ENCODE measurements at regions not wholly inside any gene's neighbourhood (a gene's known extent, or its start where the extent isn't known, plus 50 kb on each side); places are given as distances from the start of the nearest gene placed in this dataset.

- no peak for DNase-seq (ENCODE audit: low read depth)
Observed at GRCh38 chr10:62453274-62453673, 79.1 kb downstream of the ZNF365 start.

GRCh38 chr10:62454687-62455397 is 80.7 kb downstream of the ZNF365 start:
- DNase-seq (ENCODE audit: low read depth), result no peak

DNA sequence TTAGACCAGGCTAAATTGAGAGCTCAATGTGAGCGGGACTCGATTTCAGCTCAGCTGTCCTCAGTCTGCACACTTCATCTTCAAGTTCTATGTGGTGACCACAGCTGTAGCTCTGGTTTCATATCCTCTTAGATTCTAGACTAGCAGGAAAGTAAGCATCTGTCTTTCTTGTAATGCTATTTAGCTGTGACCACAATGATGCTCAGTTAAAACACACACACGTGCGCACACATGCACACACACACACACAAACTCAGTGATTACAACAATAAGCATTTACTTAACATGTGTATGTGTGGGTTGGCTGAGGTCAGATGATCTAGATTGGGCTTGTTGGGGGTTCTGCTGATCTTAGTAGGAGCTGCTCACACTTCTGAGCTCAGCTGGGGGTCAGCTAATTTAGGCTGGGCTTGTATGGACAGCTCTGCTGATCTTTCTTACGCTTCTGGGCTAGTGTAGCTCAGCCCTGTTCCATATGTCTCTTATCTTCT is 82.5 kb downstream of the ZNF365 start:
- no peak for DNase-seq (ENCODE audit: low read depth)

- DNase-seq (ENCODE audit: low read depth), result no peak
Observed at GRCh38 chr10:62457196-62457595, 83.0 kb downstream of the ZNF365 start.

DNA sequence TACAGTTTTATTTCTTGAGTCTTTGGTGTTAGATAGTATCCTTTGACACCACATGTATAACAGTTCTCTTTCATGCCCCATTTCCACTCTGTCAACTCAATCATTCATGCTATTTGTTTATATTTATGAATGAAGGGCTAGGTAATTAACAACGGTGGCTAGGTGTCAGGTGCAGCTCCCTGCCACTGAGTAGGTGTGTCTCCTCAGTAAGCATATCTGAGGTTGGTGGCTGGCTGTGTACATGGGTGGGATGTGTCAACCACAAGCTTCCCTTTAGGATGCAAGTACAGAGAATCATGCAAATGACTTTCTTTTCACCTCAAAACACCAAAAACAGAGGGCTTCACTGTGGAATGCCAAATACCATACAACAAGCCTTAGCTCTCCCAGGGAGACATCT is 83.4 kb downstream of the ZNF365 start:
- no peak for DNase-seq (ENCODE audit: low read depth)

GRCh38 chr10:62459072-62459471 is 84.9 kb downstream of the ZNF365 start:
- DNase-seq (ENCODE audit: low read depth), result no peak

GRCh38 chr10:62459500-62459899 is 85.3 kb downstream of the ZNF365 start:
- no peak for DNase-seq (ENCODE audit: low read depth)

GRCh38 chr10:62460393-62460792 is 86.2 kb downstream of the ZNF365 start:
- no peak for DNase-seq (ENCODE audit: low read depth)

DNA sequence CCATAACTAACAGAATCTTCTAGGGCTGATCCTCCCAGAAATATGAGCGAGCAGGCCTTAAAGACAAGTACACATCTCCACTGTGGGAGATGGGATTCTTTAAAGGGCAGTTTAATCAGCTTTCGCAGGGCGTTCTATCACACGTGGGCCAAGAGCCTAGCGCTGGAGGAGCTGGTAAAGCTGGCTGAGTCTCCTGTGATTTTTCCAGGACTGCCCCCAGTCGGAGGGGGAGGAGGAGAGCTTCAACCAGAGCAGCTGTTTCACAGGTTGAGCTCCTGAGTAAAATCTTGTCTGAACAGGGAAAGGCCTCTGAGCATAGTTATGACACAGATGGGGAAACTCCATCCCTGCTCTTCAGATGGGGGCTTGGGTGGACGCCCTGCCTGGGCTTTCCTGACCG is 87.0 kb downstream of the ZNF365 start:
- no peak for DNase-seq (ENCODE audit: low read depth)

DNA sequence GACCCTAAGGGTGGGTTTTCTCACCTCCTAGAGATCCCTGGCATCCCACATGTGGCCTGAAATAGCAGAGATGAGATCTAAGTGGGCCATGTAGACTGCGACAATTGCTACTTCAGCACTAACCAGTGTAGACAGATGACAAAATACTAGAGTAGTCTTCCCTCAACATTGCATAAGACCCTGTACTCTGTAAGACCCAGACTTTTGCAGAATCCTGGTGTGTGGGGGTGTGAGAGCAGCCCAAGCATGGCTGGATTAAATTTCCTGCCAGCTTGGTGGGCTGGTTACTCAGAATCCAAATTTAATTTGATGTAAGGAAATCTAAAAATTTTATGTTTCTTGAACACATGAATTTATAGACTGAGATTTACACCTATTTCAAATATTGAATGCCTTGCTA is 88.3 kb downstream of the ZNF365 start:
- no peak for DNase-seq (ENCODE audit: low read depth)

- no peak for DNase-seq (ENCODE audit: low read depth)
Observed at GRCh38 chr10:62463364-62463763, 89.2 kb downstream of the ZNF365 start.

DNA sequence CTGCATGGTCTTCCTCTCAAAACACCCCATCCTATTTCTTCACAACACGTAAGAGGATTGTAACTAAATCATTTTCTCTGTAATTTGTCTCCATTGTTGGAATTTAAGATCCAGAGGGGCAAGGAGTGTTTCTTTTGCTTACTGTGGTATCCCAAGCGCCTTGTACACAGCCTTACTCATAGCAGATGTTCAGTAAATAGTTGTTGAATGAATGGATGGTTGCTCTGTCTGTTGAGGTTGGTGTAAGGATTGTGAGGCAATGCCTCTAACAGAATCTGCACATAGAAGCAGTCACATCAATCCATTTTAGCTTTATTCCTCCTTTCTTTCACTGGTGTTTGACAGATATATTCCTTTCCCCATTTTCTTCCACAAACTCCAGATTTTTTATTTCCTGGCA is 90.1 kb downstream of the ZNF365 start:
- DNase-seq (ENCODE audit: low read depth), result no peak

DNA sequence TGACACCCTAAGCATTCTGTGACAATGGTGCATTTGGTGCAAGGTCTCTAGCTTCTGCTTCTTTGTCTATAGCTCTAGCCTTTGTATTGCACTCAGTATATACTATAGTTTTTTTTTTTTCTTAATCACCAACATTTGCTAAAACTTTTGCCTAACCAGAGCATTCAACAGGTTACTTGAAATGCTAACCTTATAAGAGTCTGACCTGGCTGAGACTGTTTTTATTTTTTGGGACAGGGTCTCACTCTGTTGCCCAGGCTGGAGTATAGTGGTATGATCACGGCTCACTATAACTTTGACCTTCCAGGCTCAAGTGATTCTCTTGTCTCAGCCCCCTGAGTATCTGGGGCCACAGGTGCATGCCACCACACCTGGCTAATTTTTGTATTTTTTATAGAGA is 92.4 kb downstream of the ZNF365 start:
- DNase-seq (ENCODE audit: low read depth), result no peak

DNA sequence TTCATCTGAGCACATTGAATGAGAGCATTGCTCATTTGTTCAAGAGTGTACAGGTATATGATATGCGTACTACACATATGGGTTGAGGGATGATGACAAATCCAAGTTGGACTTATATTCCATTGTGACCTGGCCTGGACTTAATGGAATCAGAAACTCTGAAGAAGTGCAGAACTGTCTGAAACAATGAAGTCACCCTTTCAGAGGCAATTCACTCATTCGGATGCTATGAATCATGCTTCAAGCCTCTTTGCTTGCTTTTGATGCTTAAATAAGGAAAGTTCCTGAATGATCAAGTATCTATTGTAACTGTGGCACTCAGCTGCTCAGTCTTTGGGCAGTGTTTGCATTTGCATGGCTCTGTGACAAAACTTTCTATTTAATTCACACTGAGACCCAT is 93.4 kb downstream of the ZNF365 start:
- no peak for DNase-seq (ENCODE audit: low read depth)

DNA sequence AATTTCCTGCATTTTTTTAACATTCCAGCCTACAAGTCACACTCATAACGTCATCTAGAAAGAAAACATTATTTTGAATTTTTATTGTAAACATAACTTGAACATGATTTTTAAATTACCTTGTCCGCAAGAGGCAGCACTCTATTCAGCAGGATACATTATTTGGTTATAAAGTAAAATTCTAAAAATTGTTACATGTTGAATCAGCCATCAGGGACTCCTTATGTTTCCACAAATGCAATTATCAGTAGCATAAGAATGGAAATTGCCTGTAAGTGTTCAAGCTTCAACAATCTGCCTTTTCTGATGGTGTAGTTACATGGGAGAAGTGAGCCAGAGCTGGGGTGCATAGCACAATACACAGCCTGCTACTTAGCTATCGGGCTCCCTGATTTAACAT is 97.5 kb downstream of the ZNF365 start:
- DNase-seq (ENCODE audit: low read depth), result no peak

DNA sequence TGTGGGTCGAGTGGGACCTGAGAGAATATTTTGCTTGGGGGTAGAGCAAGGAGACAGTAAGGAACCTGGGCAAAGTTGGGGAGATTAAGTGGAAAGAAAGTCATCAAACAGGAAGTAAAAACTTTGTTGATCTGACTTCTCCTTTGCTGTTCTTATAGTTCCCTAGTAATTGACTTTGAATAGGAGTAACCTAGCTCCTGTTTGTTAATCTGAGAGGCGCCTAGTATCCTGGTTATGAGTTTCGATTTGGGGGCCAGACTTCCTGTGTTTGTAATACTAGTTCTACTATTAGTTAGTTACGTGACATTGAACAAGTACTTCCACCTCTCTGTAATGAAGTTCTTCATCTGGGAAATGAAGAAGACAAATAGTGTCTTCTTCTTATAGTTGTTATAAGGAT is 99.1 kb downstream of the ZNF365 start:
- DNase-seq (ENCODE audit: low read depth), result no peak

- no peak for DNase-seq (ENCODE audit: low read depth)
Observed at GRCh38 chr10:62475551-62475950, 101.4 kb downstream of the ZNF365 start.

DNA sequence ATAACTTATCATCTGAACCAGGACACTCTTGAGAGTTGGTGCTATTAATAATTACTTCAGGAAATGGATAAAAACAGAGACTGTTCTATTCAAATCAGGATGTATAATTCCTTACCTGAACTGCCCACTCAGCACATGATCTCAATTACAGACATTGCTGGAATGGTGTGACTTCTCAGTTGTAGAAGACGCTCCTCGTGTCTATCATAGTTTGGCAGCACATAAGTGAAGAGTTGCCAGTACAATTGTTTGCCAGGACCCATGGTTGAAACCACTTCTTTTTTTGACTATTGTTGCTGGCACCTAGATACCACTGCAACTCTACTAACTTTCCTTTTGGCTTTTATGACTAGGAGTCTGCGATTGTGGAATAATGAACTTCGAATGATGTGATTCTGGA is 105.4 kb downstream of the ZNF365 start:
- DNase-seq (ENCODE audit: low read depth), result no peak

GRCh38 chr10:62480196-62480595 is 106.0 kb downstream of the ZNF365 start:
- no peak for DNase-seq (ENCODE audit: low read depth)

- no peak for DNase-seq (ENCODE audit: low read depth)
Observed at GRCh38 chr10:62482581-62482980, 108.4 kb downstream of the ZNF365 start.

- DNase-seq (ENCODE audit: low read depth), result no peak
Observed at GRCh38 chr10:62491597-62491996, 117.4 kb downstream of the ZNF365 start.

DNA sequence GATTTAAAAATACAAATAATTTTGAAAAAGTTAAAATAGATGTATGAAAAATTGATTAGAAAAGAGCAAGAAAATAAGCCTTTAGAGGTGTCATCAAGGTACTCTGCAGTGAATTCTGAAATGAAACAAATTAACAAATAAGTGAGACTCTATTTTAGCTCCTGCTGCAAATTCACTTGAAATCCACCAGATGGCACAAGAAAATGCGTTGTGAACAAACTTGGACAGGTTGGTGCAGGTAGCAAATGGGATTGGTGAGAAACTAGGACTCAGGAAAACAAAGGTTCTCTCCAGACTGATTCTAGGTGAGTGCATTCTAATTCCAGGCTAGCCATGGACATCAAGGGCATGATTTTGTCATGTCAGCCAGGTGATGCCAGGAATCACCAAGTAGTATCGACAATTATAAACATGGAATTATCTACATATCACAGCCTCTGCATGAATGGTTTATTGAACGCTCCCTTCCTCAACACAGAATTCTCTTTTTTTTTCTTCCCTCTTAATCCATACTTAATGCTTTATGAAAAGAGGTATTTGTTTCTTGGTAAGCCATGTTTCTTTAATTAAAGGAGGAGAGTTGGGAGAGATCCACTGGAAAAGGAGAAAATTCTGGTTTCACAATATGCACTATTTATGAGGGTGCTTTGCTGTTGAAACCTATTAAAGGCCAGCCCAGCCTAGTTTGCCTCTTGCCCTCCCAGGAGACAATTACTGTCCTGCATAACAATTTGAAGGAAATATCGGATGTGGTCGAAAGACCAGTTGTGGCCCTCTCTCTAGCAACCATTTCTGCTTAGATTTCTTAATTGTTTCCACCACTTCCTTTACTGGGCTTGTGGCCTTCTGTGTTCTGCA is 118.1 kb downstream of the ZNF365 start:
- no peak for DNase-seq (ENCODE audit: low read depth)

GRCh38 chr10:62492870-62493180 is 118.7 kb downstream of the ZNF365 start:
- no peak for DNase-seq (ENCODE audit: low read depth)

GRCh38 chr10:62496925-62497324 is 122.8 kb downstream of the ZNF365 start:
- no peak for DNase-seq (ENCODE audit: low read depth)

Measured in CMK (cell line).